Left lung (tissue), 4 donors: ENCODE measurements at regions not wholly inside any gene's neighbourhood (a gene's known extent, or its start where the extent isn't known, plus 50 kb on each side); places are given as distances from the start of the nearest gene placed in this dataset.

Source experiments
- ATAC-seq: fragments of 200-7000 bp; cut with Tn5 transposase; one replicate; pipeline ENCODE4 v1.9.1; 2020; ENCODE audit warnings: moderate library complexity
- DNase-seq, 4 donors: peaks; one replicate each; pipeline ENCODE4 v3.0.0-alpha.2; 2013 to 2020
- H3K27ac ChIP-seq, 2 donors: fragments of 200-600 bp; sonication (generic) in 1 of 2; one replicate each; pipeline versions ENCODE4 v1.5.0 to v1.8.0; 2020 to 2021
- H3K27me3 ChIP-seq, 2 donors: fragments of 200-600 bp; sonication (generic) in 1 of 2; one replicate each; pipeline versions ENCODE4 v1.5.0 to v1.8.0; 2020 to 2021
- H3K36me3 ChIP-seq, 2 donors: fragments of 200-600 bp; sonication (generic) in 1 of 2; one replicate each; pipeline versions ENCODE4 v1.5.0 to v1.8.0; 2020 to 2021
- H3K4me1 ChIP-seq, 2 donors: fragments of 200-600 bp; one replicate each; pipeline ENCODE4 v1.8.0; 2021
- H3K4me3 ChIP-seq, 2 donors: fragments of 200-600 bp; sonication (generic) in 1 of 2; one replicate each; pipeline versions ENCODE4 v1.5.0 to v1.8.0; 2020 to 2021; ENCODE audit warnings: mild to moderate bottlenecking in 1 of 2
- H3K9me3 ChIP-seq, 2 donors: fragments of 200-600 bp; sonication (generic) in 1 of 2; one replicate each; pipeline versions ENCODE4 v1.5.0 to v1.8.0; 2020 to 2021
- CTCF ChIP-seq, 2 donors: fragments of 200-600 bp; sonication (generic) in 1 of 2; IDR thresholded peaks; one replicate each; pipeline versions ENCODE4 v1.5.0 to v1.8.0; 2021; ENCODE audit warnings: antibody characterized with exemption in 2 of 2
- intact Hi-C, 2 donors: fragments of 100-400 bp; cut with DNase I; formaldehyde crosslinking; loops; one replicate each; pipeline versions ENCODE4 v1.11.2 to v1.14.2; 2022
- donor health status: DM: no; HTN: yes; CAD: no.
- donor health status: DM: no; HTN: no; CAD: no.

GRCh38 chr4:123699880-123700771 lies 303.5 kb downstream of the SPRY1 start:
- Histone ChIP-seq H3K27ac (peak overlapping the region; percentile 11 to 68), H3K27me3 (no peaks in the 10 kb centered on the region), H3K4me1 (no peaks in the 10 kb centered on the region), H3K9me3 (no peaks in the 10 kb centered on the region), H3K36me3 (no peaks in the 10 kb centered on the region), H3K4me3 (no peak overlapping the region)
- intact Hi-C loops = no loop called here
- ATAC-seq (peak; percentile 46), DNase-seq (peak in 2 of 4 donors; percentile 72 to 76)
- no peak for TF ChIP-seq CTCF (IDR thresholded peaks at IDR 0.05)

GRCh38 chr4:123701131-123701575 lies 304.6 kb downstream of the SPRY1 start:
- Histone ChIP-seq H3K27me3 (no peaks in the 10 kb centered on the region), H3K9me3 (no peaks in the 10 kb centered on the region), H3K4me1 (no peaks in the 10 kb centered on the region), H3K4me3 (no peak overlapping the region), H3K36me3 (no peaks in the 10 kb centered on the region), H3K27ac (peak overlapping the region in 1 of 2 donors; percentile 68)
- ATAC-seq = no peak
- intact Hi-C loops = no loop called here
- no peak for TF ChIP-seq CTCF (IDR thresholded peaks at IDR 0.05)
- DNase-seq = no peak

- Histone ChIP-seq H3K9me3 (peaks cover 0 to 15% of the 10 kb centered on the region in 2 donors), H3K4me1 (no peaks in the 10 kb centered on the region), H3K27me3 (no peaks in the 10 kb centered on the region), H3K27ac (no peak overlapping the region), H3K36me3 (no peaks in the 10 kb centered on the region), H3K4me3 (no peak overlapping the region)
- TF ChIP-seq CTCF (IDR thresholded peaks at IDR 0.05) = no peak
- intact Hi-C loops = no loop called here
- no peak for ATAC-seq
- no peak for DNase-seq
Measured at GRCh38 chr4:123705419-123705818, 308.8 kb downstream of the SPRY1 start.

- H3K27me3 ChIP-seq = no peaks in the 10 kb centered on the region
- intact Hi-C loops = no loop called here
- DNase-seq (peak in 2 of 4 donors; percentile 46 to 60), ATAC-seq (no peak)
- H3K27ac ChIP-seq = no peak overlapping the region
- TF ChIP-seq CTCF (IDR thresholded peaks at IDR 0.05) = no peak
- H3K4me3 ChIP-seq = no peak overlapping the region
- H3K9me3 ChIP-seq = peaks cover 0 to 15% of the 10 kb centered on the region in 2 donors
- no peaks in the 10 kb centered on the region for H3K36me3 ChIP-seq
- no peaks in the 10 kb centered on the region for H3K4me1 ChIP-seq
Measured at GRCh38 chr4:123706973-123707372, 310.4 kb downstream of the SPRY1 start.

- H3K36me3 ChIP-seq = no peaks in the 10 kb centered on the region
- H3K4me3 ChIP-seq = no peak overlapping the region
- no peak overlapping the region for H3K27ac ChIP-seq
- no peaks in the 10 kb centered on the region for H3K4me1 ChIP-seq
- intact Hi-C loops = no loop called here
- H3K27me3 ChIP-seq = no peaks in the 10 kb centered on the region
- TF ChIP-seq CTCF (IDR thresholded peaks at IDR 0.05) = no peak
- ATAC-seq = no peak
- no peak for DNase-seq
- peaks cover 0 to 15% of the 10 kb centered on the region in 2 donors for H3K9me3 ChIP-seq
Measured at GRCh38 chr4:123708902-123709301, 312.3 kb downstream of the SPRY1 start.
